GM18868 (cell line): ENCODE measurements at regions not wholly inside any gene's neighbourhood (a gene's known extent, or its start where the extent isn't known, plus 50 kb on each side); places are given as distances from the start of the nearest gene placed in this dataset.

Experiments used
- ATAC-seq: cut with Tn5 transposase; IDR thresholded peaks from one replicate; pipeline ENCODE4 v1.9.1; 2021; ENCODE audit warnings: mild to moderate bottlenecking, moderate library complexity; ENCODE audit not compliant: unreplicated experiment

- no peak for ATAC-seq
Measured at GRCh38 chr5:67315082-67315989, 118.7 kb upstream of the CD180 start.

- no peak for ATAC-seq
Measured at GRCh38 chr5:67311701-67312100, 115.1 kb upstream of the CD180 start.

GRCh38 chr5:67311208-67311607 lies 114.6 kb upstream of the CD180 start:
- no peak for ATAC-seq

- ATAC-seq, result no peak
Measured at GRCh38 chr5:67310740-67311139, 114.1 kb upstream of the CD180 start.

- ATAC-seq, result no peak
Measured at GRCh38 chr5:67310169-67310568, 113.6 kb upstream of the CD180 start.

GRCh38 chr5:67308988-67309688 lies 112.5 kb upstream of the CD180 start:
- no peak for ATAC-seq

- no peak for ATAC-seq
Measured at GRCh38 chr5:67306965-67307607, 110.5 kb upstream of the CD180 start.

- ATAC-seq, result peak; percentile 58
Measured at GRCh38 chr5:67305913-67306710, 109.5 kb upstream of the CD180 start.

- ATAC-seq, result no peak
Measured at GRCh38 chr5:67305401-67305800, 108.8 kb upstream of the CD180 start.

GRCh38 chr5:67303356-67303755 lies 106.8 kb upstream of the CD180 start:
- no peak for ATAC-seq

- ATAC-seq, result no peak
Measured at GRCh38 chr5:67301285-67301903, 104.8 kb upstream of the CD180 start.

GRCh38 chr5:67300326-67300725 lies 103.7 kb upstream of the CD180 start:
- ATAC-seq, result no peak

- no peak for ATAC-seq
Measured at GRCh38 chr5:67299231-67299735, 102.7 kb upstream of the CD180 start.

- no peak for ATAC-seq
Measured at GRCh38 chr5:67297802-67298532, 101.4 kb upstream of the CD180 start.

- ATAC-seq, result no peak
Measured at GRCh38 chr5:67297376-67297775, 100.8 kb upstream of the CD180 start.

- ATAC-seq, result no peak
Measured at GRCh38 chr5:67294266-67294938, 97.8 kb upstream of the CD180 start.

GRCh38 chr5:67293226-67293625 lies 96.6 kb upstream of the CD180 start:
- ATAC-seq, result no peak

- no peak for ATAC-seq
Measured at GRCh38 chr5:67292201-67292940, 95.8 kb upstream of the CD180 start.
